GM21447 (cell line): ENCODE measurements at regions not wholly inside any gene's neighbourhood (a gene's known extent, or its start where the extent isn't known, plus 50 kb on each side); places are given as distances from the start of the nearest gene placed in this dataset.
"Not testable (repeated sequence)": the region's sequence is repeated elsewhere in the genome, so short reads cannot be mapped to it uniquely, and the experiment has no call there.

Source experiments
- ATAC-seq: cut with Tn5 transposase; IDR thresholded peaks from one replicate; pipeline ENCODE4 v1.9.1; 2021; ENCODE audit not compliant: unreplicated experiment

DNA sequence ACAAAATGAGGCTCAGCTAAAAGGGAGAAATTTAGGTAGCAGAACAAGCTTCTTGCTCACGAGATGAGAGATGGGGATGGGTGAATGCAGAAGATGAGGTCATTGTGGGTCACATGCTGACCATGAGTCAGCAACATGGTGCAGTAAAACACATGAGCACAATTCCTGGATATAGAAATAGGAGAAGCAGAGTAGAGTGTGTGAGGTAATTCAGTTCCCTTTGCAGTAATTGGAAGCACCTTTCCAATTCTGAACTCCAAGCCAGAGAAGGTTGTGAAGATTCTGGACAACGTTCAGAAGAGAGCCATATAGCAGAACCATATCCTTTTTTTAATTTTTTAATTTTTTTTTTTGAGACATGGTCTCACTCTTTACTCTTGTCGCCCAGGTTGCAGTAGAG, 62.0 kb upstream of the LMNTD1 start:
- no peak for ATAC-seq

DNA sequence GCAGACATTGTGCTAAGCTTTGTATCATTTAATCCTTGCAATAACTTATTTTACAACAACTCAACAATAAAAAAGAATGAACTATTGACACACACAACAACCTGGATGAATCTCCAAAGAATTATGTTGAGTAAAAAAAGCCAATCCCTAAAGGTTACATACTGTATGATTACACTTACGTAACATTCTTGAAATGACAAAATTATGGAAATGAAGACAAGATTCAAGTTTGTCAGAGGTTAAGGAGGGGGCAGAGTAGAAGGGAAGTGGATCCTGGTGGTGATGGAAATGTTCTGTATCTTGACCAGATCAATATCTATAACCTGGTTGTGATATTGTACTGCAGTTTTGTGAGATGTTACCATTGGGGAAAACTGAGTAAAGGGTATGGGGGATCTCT, 63.2 kb upstream of the LMNTD1 start:
- no peak for ATAC-seq

GRCh38 chr12:25617991-25618390, 64.9 kb upstream of the LMNTD1 start:
- ATAC-seq, result no peak

- no peak for ATAC-seq
These were observed 70.7 kb upstream of the LMNTD1 start for GRCh38 chr12:25623816-25624215.

GRCh38 chr12:25625146-25625545, 72.1 kb upstream of the LMNTD1 start:
- no peak for ATAC-seq

DNA sequence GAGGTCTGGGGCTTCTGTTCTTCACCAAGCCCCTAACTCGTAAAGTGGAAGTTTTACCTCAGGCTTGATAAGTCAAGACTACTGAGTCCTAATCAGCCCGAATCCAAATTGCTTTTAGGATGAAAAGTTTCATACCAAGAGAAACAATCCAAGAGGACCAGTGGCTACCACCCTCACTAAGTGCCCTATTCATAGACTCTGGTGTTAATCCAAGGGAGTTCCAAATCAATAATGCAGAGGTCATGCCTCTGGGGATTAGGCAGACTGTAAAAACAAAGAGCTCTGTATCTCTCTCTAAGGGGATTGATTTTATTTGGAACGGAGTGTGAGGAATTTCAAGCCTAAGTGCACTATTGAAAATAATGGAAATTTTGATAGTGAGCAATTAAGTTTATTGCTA, 76.3 kb upstream of the LMNTD1 start:
- no peak for ATAC-seq

DNA sequence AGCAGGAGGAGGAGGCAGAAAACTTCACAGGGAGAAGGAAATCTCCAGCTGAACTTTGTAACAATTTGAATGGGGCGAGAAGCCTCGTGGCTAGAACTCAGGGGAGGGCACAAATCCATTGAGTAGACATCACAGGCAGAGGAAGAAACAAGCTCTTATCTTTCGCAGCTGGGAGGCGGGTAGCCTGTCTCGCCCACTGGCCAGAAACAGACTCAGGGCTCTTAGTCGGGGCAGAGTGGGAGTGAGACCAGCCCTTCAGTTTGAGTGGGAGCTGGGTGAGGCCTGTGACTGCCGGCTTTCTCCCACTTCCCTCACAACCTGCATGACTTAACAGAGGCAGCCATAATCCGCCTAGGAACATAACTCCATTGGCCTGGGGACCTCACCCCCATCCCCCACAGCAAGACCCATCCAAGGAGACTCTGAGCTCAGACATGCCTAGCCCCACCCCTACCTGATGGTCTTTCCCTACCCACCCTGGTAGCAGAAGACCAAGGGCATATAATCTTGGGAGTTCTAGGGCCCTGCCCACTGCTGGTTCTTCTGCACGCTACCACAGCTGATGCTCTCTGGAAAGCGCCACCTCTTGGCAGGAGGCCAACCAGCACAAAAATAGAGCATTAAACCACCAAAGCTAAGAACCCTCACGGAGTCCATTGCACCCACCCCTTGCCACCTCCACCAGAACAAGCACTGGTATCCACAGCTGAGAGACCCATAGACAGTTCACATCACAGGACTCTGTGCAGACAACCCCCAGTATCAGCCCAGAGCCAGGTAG, 77.8 kb upstream of the LMNTD1 start:
- not testable (repeated sequence) for ATAC-seq

DNA sequence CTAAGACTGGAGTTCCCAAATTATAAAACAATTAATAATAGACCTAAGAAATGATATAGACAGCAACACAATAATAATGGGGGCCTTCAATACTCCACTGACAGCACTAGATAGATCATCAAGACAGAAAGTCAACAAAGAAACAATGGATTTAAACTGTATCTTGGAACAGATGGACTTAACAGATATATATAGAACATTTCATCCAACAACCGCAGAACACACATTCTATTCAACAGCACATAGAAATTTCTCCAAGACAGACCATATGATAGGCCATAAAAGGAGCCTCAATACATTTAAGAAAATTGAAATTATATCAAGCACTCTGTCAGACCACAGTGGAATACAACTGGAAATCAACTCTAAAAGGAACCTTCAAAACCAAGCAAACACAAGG, 80.1 kb upstream of the LMNTD1 start:
- ATAC-seq, result not testable (repeated sequence)

DNA sequence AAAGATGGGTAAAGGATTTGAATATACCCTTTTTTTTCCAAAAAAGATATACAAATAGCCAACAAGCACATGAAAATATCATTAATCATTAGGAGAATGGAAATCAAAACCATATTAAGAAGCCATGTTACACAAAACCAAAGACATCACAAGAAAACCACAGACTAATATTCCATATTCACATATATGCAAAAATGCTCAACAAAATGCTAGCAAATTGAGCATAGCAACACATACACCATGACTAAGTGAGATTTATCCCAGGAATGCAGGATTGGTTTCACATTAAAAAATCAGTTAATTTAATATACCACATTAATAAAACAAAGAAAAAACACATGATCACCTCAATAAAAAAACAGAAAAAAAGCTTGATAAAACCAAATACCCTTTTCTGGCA, 84.7 kb upstream of the LMNTD1 start:
- ATAC-seq, result no peak

DNA sequence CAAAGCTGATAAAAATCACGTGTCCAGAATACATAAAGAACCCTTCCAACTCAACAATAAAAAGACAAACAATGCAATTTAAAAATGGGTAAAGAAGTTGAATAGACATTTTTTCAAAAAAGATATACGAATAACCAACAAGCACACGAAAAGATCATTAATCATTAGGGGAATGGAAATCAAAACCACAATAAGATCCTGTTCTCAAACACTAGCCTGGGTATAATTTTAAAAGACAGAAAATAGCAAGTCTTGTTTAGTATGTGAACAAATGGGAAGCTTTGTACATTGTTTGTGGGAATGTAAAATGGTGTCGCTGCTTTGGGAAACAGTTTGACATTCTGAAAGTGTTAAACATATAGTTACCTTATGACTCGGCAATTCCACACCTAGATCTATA, 86.3 kb upstream of the LMNTD1 start:
- no peak for ATAC-seq

DNA sequence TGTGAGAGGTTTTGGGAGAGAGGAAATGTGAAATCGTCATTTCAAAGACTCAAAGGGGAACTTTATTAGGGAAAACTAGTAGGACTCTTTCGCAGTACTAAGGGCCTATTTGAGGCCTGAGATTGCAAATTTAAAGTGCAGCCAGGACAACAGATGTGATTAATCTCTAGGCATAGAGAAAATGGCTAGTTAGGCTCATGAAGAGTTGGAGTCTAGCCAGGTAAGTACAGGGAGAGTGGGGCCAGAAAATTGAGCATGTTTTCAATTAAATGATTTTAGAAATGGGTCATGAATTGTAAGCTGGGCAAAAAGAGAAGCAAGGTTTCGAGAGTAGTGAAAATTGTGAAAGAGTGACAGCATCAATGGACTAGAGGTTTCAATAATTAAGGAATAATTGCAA, 91.9 kb upstream of the LMNTD1 start:
- no peak for ATAC-seq

DNA sequence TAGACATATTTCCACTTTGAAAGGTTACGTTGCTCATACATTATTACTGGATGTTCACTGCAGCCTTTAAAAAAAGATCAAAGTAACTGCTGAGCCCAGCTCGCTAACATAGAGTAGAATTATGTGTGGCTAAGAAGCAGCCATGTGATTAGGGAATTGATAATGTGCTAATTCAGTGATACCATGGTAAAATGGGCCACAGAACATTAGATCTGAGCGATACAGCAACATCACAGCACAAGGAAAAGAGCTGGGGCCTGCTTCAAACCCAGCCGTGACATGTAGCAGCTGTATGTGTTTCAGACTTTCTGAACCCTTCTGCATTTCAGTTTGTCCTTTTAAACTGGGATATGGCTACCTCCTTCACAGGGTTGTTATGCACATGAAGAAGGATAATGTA, 92.3 kb upstream of the LMNTD1 start:
- no peak for ATAC-seq

DNA sequence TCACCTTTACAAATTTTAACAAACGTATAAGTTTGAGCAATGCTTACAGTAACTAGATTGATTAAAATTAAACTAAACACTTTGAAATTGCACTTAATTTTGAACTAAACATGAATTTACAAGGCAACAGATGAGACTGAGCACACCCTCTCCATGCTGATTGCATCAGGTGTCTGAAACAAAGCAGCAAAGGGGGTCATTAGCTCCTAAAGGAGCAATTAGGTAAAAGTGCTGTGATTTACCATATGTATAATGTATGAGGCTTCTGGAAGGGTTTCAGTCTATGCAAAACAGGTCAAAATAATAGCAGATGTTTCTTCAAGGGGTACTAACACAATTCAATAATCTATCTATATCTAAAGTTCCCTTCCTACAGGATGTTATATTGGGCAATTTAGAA, 98.8 kb upstream of the LMNTD1 start:
- no peak for ATAC-seq

DNA sequence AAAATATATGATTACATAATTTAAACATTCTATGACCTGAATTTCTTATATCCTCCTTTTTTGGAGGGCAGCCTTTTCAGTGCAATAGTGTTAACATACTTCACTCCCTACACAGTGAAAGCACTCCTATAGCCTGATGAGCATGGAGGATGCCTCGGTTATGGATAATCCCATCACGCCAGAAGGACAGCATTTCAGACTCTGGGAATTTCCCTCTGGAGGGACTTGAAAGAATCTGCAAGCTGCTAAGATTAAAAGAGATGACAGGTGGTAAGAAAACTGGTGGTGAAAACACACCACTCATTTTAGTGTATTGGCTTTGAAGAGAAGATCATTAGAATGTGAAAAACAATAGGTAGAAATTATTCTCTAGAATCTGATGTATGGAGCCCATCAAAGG, 99.3 kb upstream of the LMNTD1 start:
- ATAC-seq, result no peak

DNA sequence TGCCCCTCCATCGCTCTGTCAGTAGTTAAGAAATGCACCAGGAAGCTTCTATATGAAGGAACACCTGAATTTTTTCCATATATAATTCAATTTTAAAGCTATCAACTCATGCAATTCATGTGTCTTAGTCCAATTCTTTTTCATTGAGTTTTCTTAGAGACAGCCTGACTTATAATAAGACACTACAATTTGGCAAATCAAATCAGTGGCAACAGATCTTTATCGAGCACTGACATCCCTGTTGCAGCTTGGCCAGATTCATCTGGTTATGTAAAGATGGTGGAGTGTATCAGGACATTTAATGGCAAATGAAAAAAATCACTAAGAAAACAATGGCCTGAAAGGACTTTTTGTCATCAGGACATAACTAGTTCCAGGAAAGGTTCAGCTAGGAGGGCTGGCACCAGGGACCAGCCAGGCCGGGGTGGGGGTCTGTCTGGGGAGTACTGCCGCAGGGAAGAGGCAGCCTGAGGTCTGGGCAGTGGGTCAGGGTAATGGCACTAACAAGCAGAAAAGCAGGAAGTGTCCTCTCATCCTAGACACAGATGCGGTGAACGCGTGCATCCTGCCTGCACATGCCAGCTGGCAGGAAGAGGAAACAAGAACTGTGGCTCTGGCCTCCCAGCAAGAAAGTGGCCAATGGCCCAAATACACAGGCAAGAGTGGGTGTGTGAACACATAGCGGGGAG, 100.5 kb upstream of the LMNTD1 start:
- no peak for ATAC-seq

GRCh38 chr12:25655702-25656101, 102.6 kb upstream of the LMNTD1 start:
- no peak for ATAC-seq

- ATAC-seq, result no peak
These were observed 106.5 kb upstream of the LMNTD1 start for GRCh38 chr12:25659621-25660020.

DNA sequence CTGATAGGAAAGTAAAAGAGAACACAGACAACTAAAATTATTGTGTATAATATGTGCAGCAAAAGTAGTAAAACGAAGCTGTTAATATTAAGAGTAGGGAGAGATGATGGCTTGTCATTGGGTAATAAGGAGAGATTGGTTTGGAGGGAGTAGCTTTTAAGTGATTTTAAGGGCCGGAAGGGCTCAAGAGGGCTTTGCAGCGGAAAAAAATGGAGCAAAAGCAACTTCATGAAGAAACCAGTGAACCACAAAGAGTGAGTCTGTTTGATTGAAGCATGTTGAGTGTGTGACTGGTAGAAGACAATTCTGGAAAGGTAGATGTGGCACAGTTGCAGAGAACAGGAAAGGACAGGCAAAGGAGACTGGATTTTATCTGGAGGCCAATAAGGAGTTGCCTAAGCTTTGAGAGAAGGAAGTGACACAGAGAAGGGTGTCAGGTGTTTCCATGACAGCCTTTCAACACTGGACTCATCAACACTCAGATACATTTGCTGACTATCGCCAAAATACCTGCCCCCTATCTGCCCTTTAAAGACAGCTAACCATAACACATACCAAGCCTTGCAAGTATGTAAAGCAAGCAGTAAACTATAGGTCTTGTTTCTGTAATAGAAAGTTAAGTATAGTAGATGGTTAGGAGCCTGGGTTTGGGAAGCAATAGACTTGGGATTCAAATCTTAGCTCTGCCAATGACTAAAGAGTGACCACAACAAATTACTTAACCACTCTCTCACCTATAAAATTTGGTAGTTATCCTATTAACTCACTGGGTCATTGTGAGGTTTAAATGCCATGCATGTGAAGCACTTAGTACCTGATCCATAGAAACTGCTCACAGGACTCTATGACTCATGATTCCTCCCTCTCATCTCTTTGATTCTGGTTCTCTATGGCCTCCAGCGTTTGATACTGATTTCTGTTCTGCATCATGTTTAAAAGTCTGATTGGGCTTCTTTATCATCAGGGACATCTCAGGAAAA, 117.3 kb upstream of the LMNTD1 start:
- ATAC-seq, result no peak

DNA sequence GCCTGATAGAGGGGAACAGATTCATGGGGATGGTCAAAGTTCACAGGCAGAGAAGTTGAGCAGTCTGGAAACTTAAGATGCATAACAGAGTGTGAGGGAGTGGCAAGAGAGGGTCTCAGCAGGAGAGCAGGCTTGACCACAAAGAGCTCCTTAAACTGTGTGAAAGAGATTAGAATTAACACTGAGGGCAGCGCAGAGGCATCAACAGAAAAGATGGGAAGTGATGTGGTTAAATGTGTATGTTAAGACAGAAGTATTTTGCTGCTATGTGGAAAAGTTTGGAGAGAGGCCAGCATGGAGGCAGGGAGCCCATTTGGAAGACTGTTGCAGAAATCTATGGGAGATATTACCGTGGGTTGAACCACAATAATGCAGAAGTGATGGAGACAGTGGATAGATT, 122.7 kb upstream of the LMNTD1 start:
- no peak for ATAC-seq

GRCh38 chr12:25677232-25677937, 124.3 kb upstream of the LMNTD1 start:
- ATAC-seq, result no peak

- no peak for ATAC-seq
These were observed 128.5 kb upstream of the LMNTD1 start for GRCh38 chr12:25681580-25681979.
